GM23338 (cell line): ENCODE measurements at regions not wholly inside any gene's neighbourhood (a gene's known extent, or its start where the extent isn't known, plus 50 kb on each side); places are given as distances from the start of the nearest gene placed in this dataset.
"Not testable (repeated sequence)": the region's sequence is repeated elsewhere in the genome, so short reads cannot be mapped to it uniquely, and the experiment has no call there.

Experiments
- ATAC-seq: fragments of 200-7000 bp; cut with Tn5 transposase; 3 replicates; pipeline ENCODE4 v1.9.1; 2020
- DNase-seq: peaks from one replicate; pipeline ENCODE4 v3.0.0-alpha.2; 2015; ENCODE audit warnings: low spot score
- H2AFZ ChIP-seq: fragments of 200-600 bp; sonication (generic); 2 replicates; pipeline ENCODE4 v1.8.0; 2016; ENCODE audit warnings: antibody characterized with exemption, mild to moderate bottlenecking, moderate library complexity
- H3F3A ChIP-seq: fragments of 200-600 bp; sonication (generic); replicated peaks from 2 replicates; pipeline ENCODE4 v1.8.0; 2017; ENCODE audit warnings: antibody characterized with exemption, mixed run types, low read depth
- H3K27ac ChIP-seq: fragments of 200-600 bp; sonication (generic); 2 replicates; pipeline ENCODE4 v1.6.1; 2016; ENCODE audit warnings: low read depth
- H3K27me3 ChIP-seq: fragments of 200-600 bp; sonication (generic); 2 replicates; pipeline ENCODE4 v1.8.0; 2016; ENCODE audit warnings: mild to moderate bottlenecking, mixed run types, moderate library complexity; ENCODE audit not compliant: insufficient read depth
- H3K36me3 ChIP-seq: fragments of 200-600 bp; sonication (generic); 2 replicates; pipeline ENCODE4 v1.8.0; 2016; ENCODE audit warnings: mild to moderate bottlenecking; ENCODE audit not compliant: insufficient read depth
- H3K4me1 ChIP-seq: fragments of 200-600 bp; sonication (generic); 2 replicates; pipeline ENCODE4 v1.8.0; 2016; ENCODE audit warnings: mild to moderate bottlenecking, moderate library complexity; ENCODE audit not compliant: insufficient read depth
- H3K4me2 ChIP-seq: fragments of 200-600 bp; sonication (generic); 2 replicates; pipeline ENCODE4 v1.7.1; 2017; ENCODE audit warnings: mixed run types
- H3K4me3 ChIP-seq: fragments of 200-600 bp; sonication (generic); 2 replicates; pipeline ENCODE4 v1.6.1; 2016; ENCODE audit warnings: mixed run types
- H3K79me2 ChIP-seq: fragments of 200-600 bp; sonication (generic); replicated peaks from 2 replicates; pipeline ENCODE4 v1.8.0; 2017; ENCODE audit warnings: mild to moderate bottlenecking; ENCODE audit not compliant: insufficient read depth
- H3K9me2 ChIP-seq: fragments of 200-600 bp; sonication (generic); 2 replicates; pipeline ENCODE4 v1.8.0; 2017; ENCODE audit not compliant: insufficient read depth
- H4K20me1 ChIP-seq: fragments of 200-600 bp; sonication (generic); replicated peaks from 2 replicates; pipeline ENCODE4 v1.8.0; 2017; ENCODE audit warnings: mild to moderate bottlenecking; ENCODE audit not compliant: insufficient read depth
- H3K27ac Mint-ChIP-seq: 2 replicates; pipeline ENCODE4 v1.8.0; 2020; ENCODE audit warnings: inconsistent platforms, mild to moderate bottlenecking, moderate library complexity, mixed read lengths
- H3K27me3 Mint-ChIP-seq: 3 replicates; pipeline ENCODE4 v1.8.0; 2022; ENCODE audit warnings: low read depth, mild to moderate bottlenecking, moderate library complexity, mixed read lengths, inconsistent platforms; ENCODE audit not compliant: insufficient read depth, poor library complexity
- H3K36me3 Mint-ChIP-seq: 3 replicates; pipeline ENCODE4 v1.8.0; 2021; ENCODE audit warnings: low read depth, mild to moderate bottlenecking, inconsistent platforms, moderate library complexity, mixed read lengths
- H3K4me1 Mint-ChIP-seq: 3 replicates; pipeline ENCODE4 v1.8.0; 2020; ENCODE audit warnings: mild to moderate bottlenecking, inconsistent platforms, mixed read lengths
- H3K4me3 Mint-ChIP-seq: 3 replicates; pipeline ENCODE4 v1.8.0; 2021; ENCODE audit warnings: moderate library complexity, mild to moderate bottlenecking, inconsistent platforms, mixed read lengths
- H3K9me3 Mint-ChIP-seq: 3 replicates; pipeline ENCODE4 v1.8.0; 2020; ENCODE audit warnings: moderate library complexity, mild to moderate bottlenecking, inconsistent platforms, mixed read lengths
- CREB1 ChIP-seq: fragments of 250-450 bp; sonication (Bioruptor Pico); IDR thresholded peaks from 2 replicates; pipeline ENCODE4 v1.5.0; 2020; ENCODE audit warnings: low read depth, mild to moderate bottlenecking, moderate library complexity
- ETS1 ChIP-seq: IDR thresholded peaks from 2 replicates; pipeline ENCODE4 v1.6.1; 2016; ENCODE audit warnings: antibody characterized with exemption
- EZH2 ChIP-seq: fragments of 200-600 bp; sonication (generic); IDR thresholded peaks from one replicate; pipeline ENCODE4 v1.8.0; 2017; ENCODE audit warnings: antibody characterized with exemption, mild to moderate bottlenecking, low read depth; ENCODE audit not compliant: unreplicated experiment
- EZH2phosphoT487 ChIP-seq: fragments of 200-600 bp; sonication (generic); IDR thresholded peaks from one replicate; pipeline ENCODE4 v1.8.1; 2018; ENCODE audit warnings: antibody characterized with exemption; ENCODE audit not compliant: unreplicated experiment
- JUNB ChIP-seq: IDR thresholded peaks from one replicate; pipeline ENCODE4 v1.6.1; 2016; ENCODE audit warnings: antibody characterized with exemption; ENCODE audit not compliant: unreplicated experiment
- POLR2AphosphoS5 ChIP-seq: IDR thresholded peaks from 2 replicates; pipeline ENCODE4 v1.6.1; 2016; ENCODE audit warnings: antibody characterized with exemption, low read depth
- STAT1 ChIP-seq: IDR thresholded peaks from one replicate; pipeline ENCODE4 v1.6.1; 2016; ENCODE audit warnings: antibody characterized with exemption; ENCODE audit not compliant: unreplicated experiment
- ZNF114 ChIP-seq: fragments of 250-450 bp; sonication (Bioruptor Pico); IDR thresholded peaks from 2 replicates; pipeline ENCODE4 v1.5.0; 2020; ENCODE audit warnings: mild to moderate bottlenecking, moderate library complexity
- ZNF331 ChIP-seq: fragments of 250-450 bp; sonication (Bioruptor Pico); IDR thresholded peaks from 2 replicates; pipeline ENCODE4 v1.5.0; 2020; ENCODE audit warnings: low read depth, mild to moderate bottlenecking, moderate library complexity
- ZNF462 ChIP-seq: fragments of 250-450 bp; sonication (Bioruptor Pico); IDR thresholded peaks from 2 replicates; pipeline ENCODE4 v1.5.0; 2020; ENCODE audit warnings: mild to moderate bottlenecking, moderate library complexity

- TF ChIP-seq ETS1 = no peak
Observed at GRCh38 chr7:57774300-57774699, 324.3 kb downstream of the ZNF716 start (continued).

- H3K79me2 ChIP-seq = no peaks in the 10 kb centered on the region
- no peaks in the 10 kb centered on the region for H4K20me1 ChIP-seq
- H3K4me3 ChIP-seq = no peak overlapping the region
- H3K9me2 ChIP-seq = no peaks in the 10 kb centered on the region
- no peak for TF ChIP-seq ZNF114 (CRISPR knock-in tag)
- no peak for TF ChIP-seq POLR2AphosphoS5
- no peak for TF ChIP-seq STAT1
- TF ChIP-seq ZNF331 (CRISPR knock-in tag) = no peak
- no peak for TF ChIP-seq ETS1
- no peak for TF ChIP-seq ZNF462 (CRISPR knock-in tag)
- no peak for TF ChIP-seq CREB1 (CRISPR knock-in tag)
- TF ChIP-seq EZH2 = no peak
- TF ChIP-seq JUNB = no peak
- TF ChIP-seq EZH2phosphoT487 = no peak
- DNase-seq = no peak
- H3K4me1 ChIP-seq = no peaks in the 10 kb centered on the region
- H3K27me3 ChIP-seq = no peaks in the 10 kb centered on the region
- H3K27ac ChIP-seq = no peak overlapping the region
- Mint-ChIP-seq H3K4me1 (no peaks in the 10 kb centered on the region), H3K27ac (no peak overlapping the region), H3K27me3 (peaks cover 17% of the 10 kb centered on the region), H3K36me3 (peaks cover 62% of the 10 kb centered on the region), H3K9me3 (peaks cover 100% of the 10 kb centered on the region), H3K4me3 (no peak overlapping the region)
- no peak overlapping the region for H3K4me2 ChIP-seq
- H2AFZ ChIP-seq = no peak overlapping the region
- ATAC-seq = no peak
- no peaks in the 10 kb centered on the region for H3F3A ChIP-seq
- no peaks in the 10 kb centered on the region for H3K36me3 ChIP-seq
Observed at GRCh38 chr7:57775396-57776088, 325.6 kb downstream of the ZNF716 start.

GRCh38 chr7:57776136-57776856 is 326.3 kb downstream of the ZNF716 start:
- Mint-ChIP-seq H3K27me3 (peaks cover 13% of the 10 kb centered on the region), H3K36me3 (peaks cover 55% of the 10 kb centered on the region), H3K9me3 (peaks cover 99% of the 10 kb centered on the region)
- H3F3A ChIP-seq, H3K4me2 ChIP-seq, H2AFZ ChIP-seq, H3K4me3 Mint-ChIP-seq, H3K27ac Mint-ChIP-seq, H4K20me1 ChIP-seq, H3K27ac ChIP-seq, H3K4me3 ChIP-seq, H3K4me1 ChIP-seq, H3K36me3 ChIP-seq, H3K27me3 ChIP-seq, ATAC-seq, H3K79me2 ChIP-seq, DNase-seq, H3K4me1 Mint-ChIP-seq, H3K9me2 ChIP-seq: not testable (repeated sequence)
